Progenitor cell of endocrine pancreas (in vitro differentiated cells): ENCODE measurements at regions not wholly inside any gene's neighbourhood (a gene's known extent, or its start where the extent isn't known, plus 50 kb on each side); places are given as distances from the start of the nearest gene placed in this dataset.

Source experiments
- DNase-seq: peaks from one replicate; pipeline ENCODE4 v3.0.0; 2021; ENCODE audit warnings: low spot score; ENCODE audit not compliant: unreplicated experiment
- H3K27ac Mint-ChIP-seq: 2 replicates; pipeline ENCODE4 v1.8.0; 2021; ENCODE audit warnings: mild to moderate bottlenecking, moderate library complexity, mixed read lengths
- H3K27me3 Mint-ChIP-seq: 2 replicates; pipeline ENCODE4 v1.8.0; 2021; ENCODE audit warnings: mixed read lengths
- H3K36me3 Mint-ChIP-seq: 2 replicates; pipeline ENCODE4 v1.8.0; 2022; ENCODE audit warnings: mixed read lengths; ENCODE audit not compliant: insufficient read depth
- H3K4me1 Mint-ChIP-seq: 2 replicates; pipeline ENCODE4 v1.8.0; 2021; ENCODE audit warnings: low read depth, mixed read lengths
- H3K4me3 Mint-ChIP-seq: 2 replicates; pipeline ENCODE4 v1.8.0; 2021; ENCODE audit warnings: low read depth, mild to moderate bottlenecking, moderate library complexity, mixed read lengths
- H3K9me3 Mint-ChIP-seq: 2 replicates; pipeline ENCODE4 v1.8.0; 2021; ENCODE audit warnings: low read depth, mixed read lengths
- CTCF ChIP-seq: fragments of 200-600 bp; sonication (generic); IDR thresholded peaks from one replicate; pipeline ENCODE4 v1.5.0; 2021; ENCODE audit warnings: antibody characterized with exemption, mild to moderate bottlenecking; ENCODE audit not compliant: unreplicated experiment

GRCh38 chr18:47501946-47502345 is 250.5 kb upstream of the SKOR2 start:
- TF ChIP-seq CTCF, result no peak
- H3K27me3 Mint-ChIP-seq, result peaks cover 19% of the 10 kb centered on the region

GRCh38 chr18:47500930-47501329 is 249.5 kb upstream of the SKOR2 start:
- TF ChIP-seq CTCF, result no peak
- no peak for DNase-seq
- Mint-ChIP-seq H3K4me3 (no peak overlapping the region), H3K36me3 (no peaks in the 10 kb centered on the region), H3K4me1 (no peaks in the 10 kb centered on the region), H3K27me3 (peaks cover 21% of the 10 kb centered on the region), H3K9me3 (peaks cover 4% of the 10 kb centered on the region), H3K27ac (no peak overlapping the region)

More at GRCh38 chr18:47501946-47502345, 250.5 kb upstream of the SKOR2 start:
- H3K9me3 Mint-ChIP-seq, result peaks cover 4% of the 10 kb centered on the region
- H3K4me1 Mint-ChIP-seq, result peaks cover 3% of the 10 kb centered on the region
- H3K27ac Mint-ChIP-seq, result no peak overlapping the region
- DNase-seq, result no peak
- H3K4me3 Mint-ChIP-seq, result no peak overlapping the region
- no peaks in the 10 kb centered on the region for H3K36me3 Mint-ChIP-seq

GRCh38 chr18:47492691-47493090 is 241.2 kb upstream of the SKOR2 start:
- no peak for TF ChIP-seq CTCF
- no peaks in the 10 kb centered on the region for H3K36me3 Mint-ChIP-seq

GRCh38 chr18:47490882-47491281 is 239.4 kb upstream of the SKOR2 start:
- Mint-ChIP-seq H3K4me3 (no peak overlapping the region), H3K36me3 (no peaks in the 10 kb centered on the region), H3K9me3 (no peaks in the 10 kb centered on the region), H3K4me1 (no peaks in the 10 kb centered on the region), H3K27me3 (peaks cover 5% of the 10 kb centered on the region), H3K27ac (no peak overlapping the region)
- DNase-seq, result no peak
- no peak for TF ChIP-seq CTCF

More at GRCh38 chr18:47492691-47493090, 241.2 kb upstream of the SKOR2 start:
- no peaks in the 10 kb centered on the region for H3K4me1 Mint-ChIP-seq
- no peak overlapping the region for H3K27ac Mint-ChIP-seq
- H3K27me3 Mint-ChIP-seq, result peaks cover 7% of the 10 kb centered on the region
- H3K9me3 Mint-ChIP-seq, result no peaks in the 10 kb centered on the region
- DNase-seq, result no peak
- H3K4me3 Mint-ChIP-seq, result no peak overlapping the region

- Mint-ChIP-seq H3K27me3 (peaks cover 39% of the 10 kb centered on the region), H3K9me3 (no peaks in the 10 kb centered on the region), H3K4me1 (no peaks in the 10 kb centered on the region), H3K36me3 (no peaks in the 10 kb centered on the region), H3K27ac (no peak overlapping the region), H3K4me3 (no peak overlapping the region)
- no peak for TF ChIP-seq CTCF
- DNase-seq, result no peak
These were observed 233.8 kb upstream of the SKOR2 start for GRCh38 chr18:47485221-47485797.
